ENCODE measurements at regions not wholly inside any gene's neighbourhood (a gene's known extent, or its start where the extent isn't known, plus 50 kb on each side); places are given as distances from the start of the nearest gene placed in this dataset.

DNA sequence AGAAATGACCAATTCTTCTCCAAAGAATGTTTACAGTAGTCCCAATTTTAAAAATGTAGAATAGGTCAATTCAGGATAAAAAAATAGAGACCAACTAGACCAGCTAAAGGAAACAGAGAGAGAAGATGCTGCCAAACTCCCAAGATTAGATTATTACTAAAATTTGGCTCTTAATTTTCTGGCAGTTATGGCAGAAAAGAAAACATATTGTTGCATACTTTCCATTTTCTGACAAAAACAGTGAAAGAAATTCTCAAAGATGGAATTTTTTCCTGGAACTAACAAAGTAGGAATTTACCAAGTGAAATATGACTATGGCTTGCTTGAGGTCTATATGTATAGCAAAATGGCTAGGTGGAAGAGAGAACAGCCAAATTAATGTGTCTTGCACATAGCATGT, 138.3 kb upstream of the STK17B start:
- Histone ChIP-seq H3K4me3 (replicated peaks in 1 of 2; ENCODE audit: low read depth in 1 of 2, low read length in 2 of 2) (no peak overlapping the region), H3K27ac (ENCODE audit: low read depth, low read length) (no peak overlapping the region), H3K9ac (ENCODE audit: low read length) (no peak overlapping the region), H2AFZ (ENCODE audit: low read depth, low read length, poor library complexity, severe bottlenecking) (no peak overlapping the region), H3K79me2 (ENCODE audit: insufficient read depth, low read length) (no peaks in the 10 kb centered on the region), H4K20me1 (ENCODE audit: insufficient read depth) (no peaks in the 10 kb centered on the region), H3K9me2 (ENCODE audit: insufficient read depth) (no peaks in the 10 kb centered on the region), H3K4me2 (ENCODE audit: low read length) (no peak overlapping the region), H3K36me3 (ENCODE audit: control insufficient read depth in 1 of 2, insufficient read depth in 2 of 2, low read length in 2 of 2) (no peaks in the 10 kb centered on the region), H3K9me3 (ENCODE audit: control insufficient read depth in 1 of 2, insufficient read depth in 1 of 2, low read depth in 1 of 2, low read length in 2 of 2) (no peaks in the 10 kb centered on the region), H3K4me1 (ENCODE audit: control insufficient read depth in 1 of 2, insufficient read depth in 2 of 2, low read length in 2 of 2) (no peaks in the 10 kb centered on the region; a peak in 1 of 4 replicates), H3K27me3 (ENCODE audit: insufficient read depth, low read length) (no peaks in the 10 kb centered on the region)
- ChIA-PET CTCF (no interaction called here), RAD21 (ENCODE audit: low non-redundant PET in 1 of 2, low total read pairs in 2 of 2, uncharacterized antibody in 2 of 2, unreplicated experiment in 2 of 2) (no interaction called here), POLR2A (no interaction called here)
- DNase-seq (ENCODE audit: low read depth, low spot score): no peak
- intact Hi-C loops (cut with micrococcal nuclease): no loop called here
- ATAC-seq: no peak
- BruUV-seq (replicated peaks): no TSS peak
- TF ChIP-seq ZFX (IDR thresholded peaks at IDR 0.05): no peak
- no peak for TF ChIP-seq EZH2 (IDR thresholded peaks at IDR 0.05)
- no peak for TF ChIP-seq SRF (IDR thresholded peaks at IDR 0.05; ENCODE audit: low read depth)
- TF ChIP-seq CBX3 (IDR thresholded peaks at IDR 0.05; ENCODE audit: low read depth): no peak
- no peak for TF ChIP-seq CTCF (IDR thresholded peaks at IDR 0.05 in 2 of 3, conservative IDR thresholded peaks at IDR 0.05 in 1 of 3; ENCODE audit: borderline replicate concordance in 1 of 3, insufficient read depth in 1 of 3, low read depth in 2 of 3, low read length in 2 of 3)
- no peak for TF ChIP-seq RAD21 (IDR thresholded peaks at IDR 0.05; ENCODE audit: low read depth)
- TF ChIP-seq SP1 (IDR thresholded peaks at IDR 0.05; ENCODE audit: low read depth): no peak
- no peak for TF ChIP-seq REST (IDR thresholded peaks at IDR 0.05; ENCODE audit: low read depth)
- TF ChIP-seq YY1 (IDR thresholded peaks at IDR 0.05; ENCODE audit: extremely low read depth, insufficient replicate concordance, low read depth, low read length): no peak
- TF ChIP-seq SIN3A (IDR thresholded peaks at IDR 0.05; ENCODE audit: low read depth): no peak
- no peak for TF ChIP-seq MAX (IDR thresholded peaks at IDR 0.05)
- no peak for TF ChIP-seq ZBTB33 (IDR thresholded peaks at IDR 0.05; ENCODE audit: extremely low read depth, insufficient replicate concordance, low read length)
- TF ChIP-seq JUND (IDR thresholded peaks at IDR 0.05): no peak
- TF ChIP-seq FOSL1 (IDR thresholded peaks at IDR 0.05; ENCODE audit: low read depth): no peak
- TF ChIP-seq TCF7L2 (IDR thresholded peaks at IDR 0.05; ENCODE audit: borderline replicate concordance, extremely low read depth, insufficient read depth, insufficient read length): no peak
- TF ChIP-seq POLR2AphosphoS5 (IDR thresholded peaks at IDR 0.05; ENCODE audit: low read depth, low read length): no peak
- TF ChIP-seq CEBPB (IDR thresholded peaks at IDR 0.05; ENCODE audit: low read depth): no peak

All from HCT116 (cell line).